ENCODE measurements at regions not wholly inside any gene's neighbourhood (a gene's known extent, or its start where the extent isn't known, plus 50 kb on each side); places are given as distances from the start of the nearest gene placed in this dataset.
"Not testable (repeated sequence)": the region's sequence is repeated elsewhere in the genome, so short reads cannot be mapped to it uniquely, and the experiment has no call there.

GRCh38 chr17:22116720-22117119, 424.4 kb downstream of the KCNJ18 start:
- H3K4me2 ChIP-seq (ENCODE audit: low read length); CTCF ChIA-PET; H4K20me1 ChIP-seq (ENCODE audit: insufficient read depth); H3K9ac ChIP-seq (ENCODE audit: low read length); RAD21 ChIA-PET (ENCODE audit: low non-redundant PET in 1 of 2, low total read pairs in 2 of 2, uncharacterized antibody in 2 of 2, unreplicated experiment in 2 of 2); H3K27me3 ChIP-seq (ENCODE audit: insufficient read depth, low read length); H3K79me2 ChIP-seq (ENCODE audit: insufficient read depth, low read length); BruUV-seq (replicated peaks); ATAC-seq; H3K36me3 ChIP-seq (ENCODE audit: control insufficient read depth in 1 of 2, insufficient read depth in 2 of 2, low read length in 2 of 2); intact Hi-C loops (cut with micrococcal nuclease); H3K4me1 ChIP-seq (ENCODE audit: control insufficient read depth in 1 of 2, insufficient read depth in 2 of 2, low read length in 2 of 2); H3K9me2 ChIP-seq (ENCODE audit: insufficient read depth); DNase-seq (ENCODE audit: low read depth, low spot score); POLR2A ChIA-PET; H2AFZ ChIP-seq (ENCODE audit: low read depth, low read length, poor library complexity, severe bottlenecking); H3K9me3 ChIP-seq (ENCODE audit: control insufficient read depth in 1 of 2, insufficient read depth in 1 of 2, low read depth in 1 of 2, low read length in 2 of 2); H3K4me3 ChIP-seq (replicated peaks in 1 of 2; ENCODE audit: low read depth in 1 of 2, low read length in 2 of 2); H3K27ac ChIP-seq (ENCODE audit: low read depth, low read length): not testable (repeated sequence)

GRCh38 chr17:22117401-22117800, 425.1 kb downstream of the KCNJ18 start:
- H3K4me1 ChIP-seq (ENCODE audit: control insufficient read depth in 1 of 2, insufficient read depth in 2 of 2, low read length in 2 of 2); H4K20me1 ChIP-seq (ENCODE audit: insufficient read depth); H3K9me2 ChIP-seq (ENCODE audit: insufficient read depth); H3K9me3 ChIP-seq (ENCODE audit: control insufficient read depth in 1 of 2, insufficient read depth in 1 of 2, low read depth in 1 of 2, low read length in 2 of 2); H3K36me3 ChIP-seq (ENCODE audit: control insufficient read depth in 1 of 2, insufficient read depth in 2 of 2, low read length in 2 of 2); H3K4me2 ChIP-seq (ENCODE audit: low read length); H3K27me3 ChIP-seq (ENCODE audit: insufficient read depth, low read length); DNase-seq (ENCODE audit: low read depth, low spot score); ATAC-seq; intact Hi-C loops (cut with micrococcal nuclease); CTCF ChIA-PET; POLR2A ChIA-PET; H3K9ac ChIP-seq (ENCODE audit: low read length); H3K27ac ChIP-seq (ENCODE audit: low read depth, low read length); RAD21 ChIA-PET (ENCODE audit: low non-redundant PET in 1 of 2, low total read pairs in 2 of 2, uncharacterized antibody in 2 of 2, unreplicated experiment in 2 of 2); BruUV-seq (replicated peaks); H2AFZ ChIP-seq (ENCODE audit: low read depth, low read length, poor library complexity, severe bottlenecking); H3K4me3 ChIP-seq (replicated peaks in 1 of 2; ENCODE audit: low read depth in 1 of 2, low read length in 2 of 2); H3K79me2 ChIP-seq (ENCODE audit: insufficient read depth, low read length): not testable (repeated sequence)

GRCh38 chr17:22119016-22119415, 426.7 kb downstream of the KCNJ18 start:
- H2AFZ ChIP-seq (ENCODE audit: low read depth, low read length, poor library complexity, severe bottlenecking); H3K79me2 ChIP-seq (ENCODE audit: insufficient read depth, low read length); ATAC-seq; DNase-seq (ENCODE audit: low read depth, low spot score); RAD21 ChIA-PET (ENCODE audit: low non-redundant PET in 1 of 2, low total read pairs in 2 of 2, uncharacterized antibody in 2 of 2, unreplicated experiment in 2 of 2); CTCF ChIA-PET; H3K4me3 ChIP-seq (replicated peaks in 1 of 2; ENCODE audit: low read depth in 1 of 2, low read length in 2 of 2); H3K9me2 ChIP-seq (ENCODE audit: insufficient read depth); H3K27me3 ChIP-seq (ENCODE audit: insufficient read depth, low read length); H3K4me2 ChIP-seq (ENCODE audit: low read length); H4K20me1 ChIP-seq (ENCODE audit: insufficient read depth); intact Hi-C loops (cut with micrococcal nuclease); H3K4me1 ChIP-seq (ENCODE audit: control insufficient read depth in 1 of 2, insufficient read depth in 2 of 2, low read length in 2 of 2); H3K9ac ChIP-seq (ENCODE audit: low read length); H3K36me3 ChIP-seq (ENCODE audit: control insufficient read depth in 1 of 2, insufficient read depth in 2 of 2, low read length in 2 of 2); POLR2A ChIA-PET; H3K27ac ChIP-seq (ENCODE audit: low read depth, low read length); BruUV-seq (replicated peaks): not testable (repeated sequence)
- H3K9me3 ChIP-seq (ENCODE audit: control insufficient read depth in 1 of 2, insufficient read depth in 1 of 2, low read depth in 1 of 2, low read length in 2 of 2): peaks cover 7 to 10% of the 10 kb centered on the region in 2 experiments; a peak in 3 of 4 replicates

- H4K20me1 ChIP-seq (ENCODE audit: insufficient read depth); BruUV-seq (replicated peaks); H3K4me2 ChIP-seq (ENCODE audit: low read length); intact Hi-C loops (cut with micrococcal nuclease); POLR2A ChIA-PET; H3K9ac ChIP-seq (ENCODE audit: low read length); H3K27me3 ChIP-seq (ENCODE audit: insufficient read depth, low read length); H3K27ac ChIP-seq (ENCODE audit: low read depth, low read length); DNase-seq (ENCODE audit: low read depth, low spot score); H3K9me2 ChIP-seq (ENCODE audit: insufficient read depth); RAD21 ChIA-PET (ENCODE audit: low non-redundant PET in 1 of 2, low total read pairs in 2 of 2, uncharacterized antibody in 2 of 2, unreplicated experiment in 2 of 2); CTCF ChIA-PET; H3K4me1 ChIP-seq (ENCODE audit: control insufficient read depth in 1 of 2, insufficient read depth in 2 of 2, low read length in 2 of 2); ATAC-seq; H3K36me3 ChIP-seq (ENCODE audit: control insufficient read depth in 1 of 2, insufficient read depth in 2 of 2, low read length in 2 of 2); H3K79me2 ChIP-seq (ENCODE audit: insufficient read depth, low read length); H2AFZ ChIP-seq (ENCODE audit: low read depth, low read length, poor library complexity, severe bottlenecking); H3K4me3 ChIP-seq (replicated peaks in 1 of 2; ENCODE audit: low read depth in 1 of 2, low read length in 2 of 2): not testable (repeated sequence)
- peaks cover 11 to 13% of the 10 kb centered on the region in 2 experiments; a peak in 3 of 4 replicates for H3K9me3 ChIP-seq (ENCODE audit: control insufficient read depth in 1 of 2, insufficient read depth in 1 of 2, low read depth in 1 of 2, low read length in 2 of 2)
Measured at GRCh38 chr17:22119751-22120150, 427.4 kb downstream of the KCNJ18 start.

All from HCT116 (cell line).